PC-9 (cell line): ENCODE measurements at regions not wholly inside any gene's neighbourhood (a gene's known extent, or its start where the extent isn't known, plus 50 kb on each side); places are given as distances from the start of the nearest gene placed in this dataset.
A peak's percentile ranks its signal among the peaks of the same experiment; 100 is the strongest.
"Not testable (repeated sequence)": the region's sequence is repeated elsewhere in the genome, so short reads cannot be mapped to it uniquely, and the experiment has no call there.

Experiments
- BruUV-seq: library from RNA; stranded (reverse); fragments of 400-500 nt; replicated peaks from 2 replicates; lab custom pipeline; 2021; lab: Mats Ljungman, UMichigan
- CTCF ChIA-PET: fragments of 300-600 bp; sonication (Branson Sonifier 250); formaldehyde crosslinking; loops from one replicate; lab custom pipeline; 2022; ENCODE audit warnings: antibody characterized with exemption; lab: Charles Lee
- POLR2A ChIA-PET: fragments of 300-600 bp; sonication (Branson Sonifier 250); formaldehyde crosslinking; loops from one replicate; lab custom pipeline; 2022; ENCODE audit warnings: antibody characterized with exemption; ENCODE audit not compliant: unreplicated experiment; lab: Charles Lee
- DNase-seq, 2 experiments: peaks; one replicate each; pipeline versions ENCODE4 v3.0.0 to v3.0.0-alpha.2; 2015 to 2022; ENCODE audit warnings: mixed read lengths in 1 of 2
- H2AFZ ChIP-seq: fragments of 200-600 bp; sonication (generic); 2 replicates; pipeline ENCODE4 v1.8.1; 2017; ENCODE audit warnings: antibody characterized with exemption
- H3F3A ChIP-seq: fragments of 200-600 bp; sonication (generic); 2 replicates; pipeline ENCODE4 v1.8.1; 2017; ENCODE audit warnings: antibody characterized with exemption, mild to moderate bottlenecking, low read depth; ENCODE audit not compliant: insufficient read depth
- H3K27ac ChIP-seq: fragments of 200-600 bp; sonication (generic); 2 replicates; pipeline ENCODE4 v1.6.1; 2016; ENCODE audit warnings: mixed run types
- H3K27me3 ChIP-seq: fragments of 200-600 bp; sonication (generic); 2 replicates; pipeline ENCODE4 v1.6.1; 2016; ENCODE audit warnings: low read depth, mixed run types; ENCODE audit not compliant: insufficient read depth
- H3K36me3 ChIP-seq: fragments of 200-600 bp; sonication (generic); 2 replicates; pipeline ENCODE4 v1.6.1; 2016; ENCODE audit warnings: low read depth, mixed run types
- H3K4me1 ChIP-seq: fragments of 200-600 bp; sonication (generic); replicated peaks from 2 replicates; pipeline ENCODE4 v1.6.1; 2016; ENCODE audit warnings: mixed run types; ENCODE audit not compliant: insufficient read depth
- H3K4me2 ChIP-seq: fragments of 200-600 bp; sonication (generic); 2 replicates; pipeline ENCODE4 v1.6.1; 2017; ENCODE audit warnings: mixed run types
- H3K4me3 ChIP-seq: fragments of 200-600 bp; sonication (generic); 2 replicates; pipeline ENCODE4 v1.6.1; 2016; ENCODE audit warnings: mixed run types
- H3K79me2 ChIP-seq: fragments of 200-600 bp; sonication (generic); 2 replicates; pipeline ENCODE4 v1.6.1; 2017; ENCODE audit warnings: low read depth, mixed run types
- H3K9me2 ChIP-seq: fragments of 200-600 bp; sonication (generic); 2 replicates; pipeline ENCODE4 v1.8.1; 2017; ENCODE audit warnings: mild to moderate bottlenecking; ENCODE audit not compliant: insufficient read depth
- H3K9me3 ChIP-seq: fragments of 200-600 bp; sonication (generic); 2 replicates; pipeline ENCODE4 v1.8.1; 2016; ENCODE audit warnings: low read depth; ENCODE audit not compliant: insufficient read depth
- H4K20me1 ChIP-seq: fragments of 200-600 bp; sonication (generic); 2 replicates; pipeline ENCODE4 v1.8.1; 2017; ENCODE audit not compliant: insufficient read depth
- intact Hi-C: fragments of 100-400 bp; cut with micrococcal nuclease; formaldehyde crosslinking; loops from one replicate; pipeline ENCODE4 v1.10.0; 2022; ENCODE audit not compliant: unreplicated experiment

GRCh38 chr9:62798884-62799850 is 1609.3 kb downstream of the SPATA31A7 start:
- not testable (repeated sequence) for H3K4me3 ChIP-seq

DNA sequence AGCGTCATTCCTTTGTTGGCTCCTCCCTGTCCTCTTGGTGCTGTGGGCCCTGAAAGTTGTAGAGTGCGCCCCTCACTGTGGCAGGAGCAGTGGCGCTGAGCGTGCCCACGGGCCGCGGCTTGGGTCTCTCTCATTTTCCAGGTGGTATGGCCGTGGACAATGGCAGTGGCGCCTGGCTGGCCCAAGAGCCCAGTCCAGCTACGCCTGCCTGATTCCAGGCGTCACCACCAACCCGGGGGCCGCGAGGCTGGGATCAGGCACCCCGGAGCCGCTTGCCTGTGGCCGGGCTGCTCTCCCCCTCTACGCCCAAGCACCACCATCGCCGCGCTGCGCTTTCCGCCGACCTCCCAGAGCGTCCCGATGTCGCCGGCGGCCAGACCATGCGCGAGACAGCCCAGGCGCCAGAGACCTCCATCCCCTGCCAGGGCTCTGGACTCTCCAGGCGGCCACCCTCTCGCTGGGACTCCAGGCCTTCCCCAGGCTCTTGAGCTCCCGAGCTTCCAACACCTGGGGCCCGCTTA is 1610.1 kb downstream of the SPATA31A7 start:
- H4K20me1 ChIP-seq, H3F3A ChIP-seq, DNase-seq, H3K27ac ChIP-seq, H3K9me3 ChIP-seq, BruUV-seq, H3K36me3 ChIP-seq, H3K27me3 ChIP-seq, POLR2A ChIA-PET, CTCF ChIA-PET, H3K9me2 ChIP-seq, H2AFZ ChIP-seq, H3K4me1 ChIP-seq, H3K4me2 ChIP-seq, H3K79me2 ChIP-seq, H3K4me3 ChIP-seq, intact Hi-C loops: not testable (repeated sequence)

More at GRCh38 chr9:62798884-62799850, 1609.3 kb downstream of the SPATA31A7 start:
- H4K20me1 ChIP-seq, H3K79me2 ChIP-seq, POLR2A ChIA-PET, H3F3A ChIP-seq, H3K9me3 ChIP-seq, H3K4me2 ChIP-seq, H3K9me2 ChIP-seq, H2AFZ ChIP-seq, intact Hi-C loops, BruUV-seq, H3K36me3 ChIP-seq, H3K27me3 ChIP-seq, H3K4me1 ChIP-seq, CTCF ChIA-PET, DNase-seq, H3K27ac ChIP-seq: not testable (repeated sequence)

GRCh38 chr9:62800451-62801371 is 1610.9 kb downstream of the SPATA31A7 start:
- H3K4me1 ChIP-seq, BruUV-seq, POLR2A ChIA-PET, H3K9me2 ChIP-seq, H2AFZ ChIP-seq, CTCF ChIA-PET, H3K27me3 ChIP-seq, H3K36me3 ChIP-seq, H3F3A ChIP-seq, intact Hi-C loops, H3K4me2 ChIP-seq, H3K27ac ChIP-seq, DNase-seq, H4K20me1 ChIP-seq, H3K4me3 ChIP-seq, H3K9me3 ChIP-seq, H3K79me2 ChIP-seq: not testable (repeated sequence)

DNA sequence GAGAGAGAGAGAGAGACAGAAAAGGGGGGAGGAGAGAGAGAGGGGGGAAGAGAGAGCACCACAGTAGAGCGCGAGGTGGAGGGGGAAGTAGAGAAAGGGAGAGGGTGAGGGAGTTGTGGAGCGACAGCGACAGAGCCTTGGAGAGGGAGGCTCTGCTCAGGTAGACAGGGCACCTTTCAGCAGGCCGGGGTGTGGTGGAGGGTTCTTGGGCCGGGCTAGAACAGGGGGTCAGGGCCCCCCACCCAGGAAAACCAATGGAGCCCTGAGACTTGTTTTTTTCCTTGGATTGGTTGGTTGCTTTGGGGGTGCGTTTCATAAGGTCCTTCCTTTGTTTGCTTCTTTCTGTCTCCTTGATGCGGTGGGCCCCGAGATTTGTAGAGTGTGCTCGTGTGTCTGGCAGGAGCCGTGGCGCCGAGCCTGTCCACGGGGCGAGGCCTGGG is 1611.6 kb downstream of the SPATA31A7 start:
- H3K36me3 ChIP-seq, H3K9me2 ChIP-seq, H3K4me1 ChIP-seq, H3K9me3 ChIP-seq, intact Hi-C loops, H3K4me2 ChIP-seq, DNase-seq, H3K4me3 ChIP-seq, H4K20me1 ChIP-seq, H2AFZ ChIP-seq, POLR2A ChIA-PET, H3K27me3 ChIP-seq, H3F3A ChIP-seq, H3K27ac ChIP-seq, H3K79me2 ChIP-seq, CTCF ChIA-PET: not testable (repeated sequence)
- TSS peak; percentile 69 for BruUV-seq

DNA sequence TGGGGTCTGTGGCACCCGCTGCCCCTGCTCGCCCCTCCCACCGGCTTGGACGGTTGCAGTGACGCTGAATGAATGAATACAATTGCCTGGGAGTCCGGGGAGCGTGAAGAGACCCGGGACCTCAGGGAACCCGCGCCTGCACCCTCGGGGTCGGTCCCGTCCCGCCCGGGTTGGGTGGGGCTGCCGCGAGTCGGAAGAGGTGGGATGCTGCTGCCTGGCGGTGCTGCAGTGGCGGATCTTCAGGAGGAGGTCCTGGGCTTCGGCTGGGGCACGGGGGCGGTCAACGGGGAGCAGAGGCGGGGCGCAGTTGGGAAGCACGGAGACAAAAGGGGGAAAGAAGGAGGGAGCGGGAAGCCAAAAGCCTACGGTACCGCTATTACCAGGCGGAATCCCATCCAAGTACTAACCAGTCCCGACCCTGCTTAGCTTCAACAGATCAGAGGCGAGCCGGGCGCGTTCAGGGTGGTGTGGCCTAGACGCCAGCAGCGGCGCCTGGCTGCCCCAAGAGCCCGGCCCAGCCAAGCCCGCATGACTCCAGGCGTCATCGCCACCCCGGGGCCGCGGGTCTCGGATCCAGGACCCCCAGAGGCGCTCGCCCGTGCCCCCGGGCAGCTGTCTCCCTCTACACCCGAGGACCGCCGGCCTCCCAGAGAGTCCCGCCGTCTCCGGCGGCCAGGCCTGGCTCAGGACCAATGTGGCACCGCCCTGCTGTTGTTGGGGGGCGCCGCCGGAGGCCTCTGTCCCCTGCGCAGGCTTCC is 1612.3 kb downstream of the SPATA31A7 start:
- peak overlapping the region; percentile 66 for H2AFZ ChIP-seq
- not testable (repeated sequence) for H3K27ac ChIP-seq

DNA sequence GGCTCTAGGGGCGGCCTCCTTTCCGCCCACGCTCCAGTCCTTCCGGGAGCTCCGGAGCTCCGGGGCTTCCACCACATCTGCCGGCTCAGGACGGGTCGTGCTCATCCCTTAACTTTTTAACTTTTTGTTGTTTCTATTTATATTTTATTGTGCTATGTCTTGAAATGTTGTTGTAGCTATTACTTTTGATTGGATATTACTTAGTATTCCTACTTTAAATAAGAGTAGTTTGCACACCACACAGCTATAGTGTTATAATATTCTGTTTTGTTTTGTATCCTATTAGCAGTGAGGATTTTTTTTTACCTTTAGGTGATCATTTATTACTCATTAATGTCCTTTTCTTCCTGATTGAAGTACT is 1612.9 kb downstream of the SPATA31A7 start:
- H3K4me1 ChIP-seq, H3K36me3 ChIP-seq, BruUV-seq, POLR2A ChIA-PET, intact Hi-C loops, H3K27me3 ChIP-seq, DNase-seq, H3K9me3 ChIP-seq, H3K79me2 ChIP-seq, CTCF ChIA-PET, H3K27ac ChIP-seq, H3F3A ChIP-seq, H4K20me1 ChIP-seq, H3K9me2 ChIP-seq: not testable (repeated sequence)
- H3K4me3 ChIP-seq, result peak overlapping the region; percentile 60
- H2AFZ ChIP-seq, result peak overlapping the region; percentile 66
- peak overlapping the region; percentile 78 for H3K4me2 ChIP-seq

More for the DNA sequence above, 1612.3 kb downstream of the SPATA31A7 start:
- intact Hi-C loops, H3K4me1 ChIP-seq, CTCF ChIA-PET, POLR2A ChIA-PET, H3K9me2 ChIP-seq, H3K27me3 ChIP-seq, H4K20me1 ChIP-seq, H3K9me3 ChIP-seq, H3F3A ChIP-seq, H3K79me2 ChIP-seq, BruUV-seq, H3K36me3 ChIP-seq: not testable (repeated sequence)
- Histone ChIP-seq H3K4me3 (peak overlapping the region; percentile 60), H3K4me2 (peak overlapping the region; percentile 78)
- DNase-seq, result peak in 1 of 2 experiments; percentile 81
